Stimulated activated CD8-positive, alpha-beta memory T cell treated with anti-CD3 and anti-CD28 coated beads, Interleukin-2, amount 100 ng/mL, for 48 hours (primary cell): ENCODE measurements at regions not wholly inside any gene's neighbourhood (a gene's known extent, or its start where the extent isn't known, plus 50 kb on each side); places are given as distances from the start of the nearest gene placed in this dataset.
A peak's percentile ranks its signal among the peaks of the same experiment; 100 is the strongest.

Experiments
- DNase-seq, 2 donors: peaks; one replicate each; pipeline ENCODE4 v3.0.0-alpha.2; 2020; ENCODE audit warnings: low read depth in 2 of 2

DNA sequence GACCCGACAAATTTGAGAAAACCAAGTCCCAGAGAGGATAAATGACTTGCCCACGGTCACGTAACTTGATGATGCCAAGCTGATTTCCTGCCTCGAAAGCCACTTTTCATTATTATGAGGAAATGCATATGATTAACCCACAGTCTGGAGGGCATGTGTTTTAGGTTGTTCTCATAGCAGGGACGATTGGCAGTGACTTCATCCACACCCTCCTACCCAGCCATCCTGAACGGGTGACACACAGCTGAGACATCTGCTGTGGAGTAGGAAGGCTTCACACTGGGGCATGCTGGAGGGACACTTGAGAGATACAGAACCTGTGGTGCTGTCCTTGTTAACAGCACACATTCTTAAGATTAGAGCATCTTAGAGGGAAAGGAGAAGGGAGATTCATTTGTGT, 65.4 kb upstream of the WDFY2 start:
- no peak for DNase-seq

GRCh38 chr13:51519771-51520216, 64.5 kb upstream of the WDFY2 start:
- DNase-seq = no peak

DNA sequence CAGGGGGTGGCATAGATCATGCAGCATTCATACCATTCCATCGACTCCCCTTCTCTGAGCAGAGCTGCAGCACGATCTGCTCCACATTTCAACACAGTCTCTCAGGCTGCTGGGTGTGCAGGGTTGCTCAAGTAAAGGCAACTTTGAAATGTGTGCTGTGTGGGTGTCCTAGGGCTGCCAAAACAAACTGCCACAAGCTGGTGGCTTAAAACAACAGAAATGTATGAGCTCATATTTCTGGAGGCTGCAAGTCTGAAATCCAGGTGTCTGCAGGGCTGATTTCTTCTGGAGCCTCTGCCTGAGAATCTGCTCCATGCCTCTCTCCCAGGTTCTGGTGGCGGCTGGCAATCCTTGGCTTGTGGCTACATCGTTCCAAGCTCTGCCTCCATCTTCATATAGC, 63.7 kb upstream of the WDFY2 start:
- DNase-seq = no peak

- no peak for DNase-seq
Observed at GRCh38 chr13:51523082-51523518, 61.2 kb upstream of the WDFY2 start.

DNA sequence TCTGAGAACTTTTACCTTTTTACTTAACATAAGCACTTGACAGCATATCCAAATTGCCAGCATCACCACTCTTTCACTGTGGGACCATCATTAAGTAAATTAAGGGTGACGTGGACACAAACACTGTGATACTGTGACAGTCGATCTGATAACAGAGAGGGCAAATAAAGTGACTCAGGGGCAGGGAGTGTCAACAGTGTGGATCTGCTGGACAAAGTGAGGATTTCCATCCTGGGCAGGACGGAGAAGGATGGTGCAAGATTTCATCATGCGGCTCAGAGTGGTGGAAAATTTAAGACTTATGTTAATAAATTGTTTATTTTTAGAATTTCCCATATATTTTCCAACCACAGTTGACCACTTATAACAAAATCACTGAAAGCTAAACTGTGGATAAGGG, 60.0 kb upstream of the WDFY2 start:
- no peak for DNase-seq

DNA sequence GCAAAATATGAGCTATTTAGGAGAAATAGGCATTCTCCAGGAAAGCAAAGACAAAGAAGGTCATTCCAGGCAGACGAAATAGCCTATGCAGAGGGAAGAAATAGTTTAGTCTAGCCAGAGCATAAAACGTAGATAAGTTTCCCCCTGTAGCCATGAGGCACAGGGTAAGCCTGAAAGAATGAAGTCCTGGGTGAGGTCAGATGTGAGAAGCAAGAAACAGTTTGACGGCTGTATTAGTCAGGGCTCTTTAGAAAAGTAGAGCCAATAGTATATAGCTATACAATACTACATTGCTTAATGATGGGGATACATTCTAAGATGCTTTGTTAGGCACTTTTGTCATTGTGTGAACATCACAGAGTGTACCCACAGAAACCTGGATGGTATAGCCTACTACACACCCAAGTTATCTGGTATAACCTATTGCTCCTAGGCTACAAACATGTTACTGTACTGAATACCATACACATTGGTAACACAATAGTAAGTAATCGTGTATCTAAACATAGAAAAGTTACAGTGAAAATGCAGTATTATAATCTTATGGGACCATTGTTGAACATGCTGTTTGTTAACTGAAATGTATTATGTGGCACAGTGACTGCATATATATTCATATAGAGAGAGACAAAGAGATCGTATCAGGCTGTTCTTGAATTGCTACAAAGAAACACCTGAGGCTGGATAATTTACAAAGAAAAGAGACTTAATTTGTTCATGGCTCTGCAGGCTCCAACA, 59.3 kb upstream of the WDFY2 start:
- DNase-seq = no peak

- DNase-seq = no peak
Observed at GRCh38 chr13:51525567-51526167, 58.6 kb upstream of the WDFY2 start.

GRCh38 chr13:51526202-51526601, 58.1 kb upstream of the WDFY2 start:
- DNase-seq = no peak

DNA sequence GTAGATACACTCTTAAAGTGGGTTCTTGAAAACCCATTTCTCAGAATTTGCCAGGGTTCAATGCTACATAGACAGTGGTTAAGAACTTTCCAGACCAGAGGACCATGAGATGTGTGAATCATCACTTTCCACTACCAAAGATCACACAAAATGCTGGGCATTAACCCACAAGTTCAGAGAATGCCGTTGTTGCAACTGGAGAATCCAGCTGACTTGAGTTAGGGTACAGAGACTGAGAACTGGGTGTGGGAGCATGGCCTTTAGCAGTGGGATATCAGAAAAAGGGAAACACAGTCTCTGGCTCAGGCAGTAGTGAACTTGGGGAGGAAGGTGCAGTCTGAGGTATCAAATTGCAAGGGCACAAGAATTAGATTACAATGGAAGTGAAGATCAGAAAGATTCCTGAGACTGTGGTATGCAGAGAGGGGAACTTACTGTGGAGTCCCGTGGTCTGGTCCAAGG, 51.5 kb upstream of the WDFY2 start:
- no peak for DNase-seq

- DNase-seq = peak in 1 of 2 donors; percentile 27
Observed at GRCh38 chr13:51534041-51534817, 50.0 kb upstream of the WDFY2 start.
